Endothelial cell of umbilical vein (primary cell): ENCODE measurements at regions not wholly inside any gene's neighbourhood (a gene's known extent, or its start where the extent isn't known, plus 50 kb on each side); places are given as distances from the start of the nearest gene placed in this dataset.

Source experiments
- BruUV-seq: library from RNA; stranded (reverse); fragments of 400-500 nt; replicated peaks from 2 replicates; lab custom pipeline; 2021; lab: Mats Ljungman, UMichigan
- CTCF ChIA-PET: fragments of 300-600, 350-600 bp; sonication (Branson Sonifier 250); formaldehyde crosslinking; loops from one replicate; lab custom pipeline; 2021; ENCODE audit warnings: antibody characterized with exemption, inconsistent platforms; lab: Charles Lee
- POLR2A ChIA-PET: fragments of 300-600, 350-600 bp; sonication (Branson Sonifier 250); formaldehyde crosslinking; loops from one replicate; lab custom pipeline; 2021; ENCODE audit warnings: antibody characterized with exemption, inconsistent platforms; lab: Charles Lee
- DNase-seq: peaks from one replicate; pipeline ENCODE4 v3.0.0-alpha.2; 2011; ENCODE audit warnings: low read depth, low spot score
- FAIRE-seq: peaks from 2 replicates; lab custom pipeline; 2011; peaks lifted over from hg19 to GRCh38; lab: Jason Lieb, UNC
- H2AFZ ChIP-seq: 2 replicates; pipeline ENCODE4 v1.6.0; 2012; ENCODE audit warnings: low read depth, low read length, control low read depth, inconsistent platforms
- H3K27ac ChIP-seq: 2 replicates; pipeline ENCODE4 v1.5.1; 2011; ENCODE audit warnings: low read depth, mild to moderate bottlenecking, control low read depth, low read length, moderate library complexity; ENCODE audit not compliant: insufficient read depth
- H3K27me3 ChIP-seq, 2 experiments: 2 replicates each; pipeline versions ENCODE4 v1.6.0 to v1.6.1; 2011; ENCODE audit warnings: low read length in 2 of 2, mixed read lengths in 1 of 2; ENCODE audit not compliant: control insufficient read depth in 2 of 2, insufficient read depth in 2 of 2
- H3K36me3 ChIP-seq, 2 experiments: 2 replicates in 1 of 2; 3 replicates in 1 of 2; pipeline ENCODE4 v1.5.1; 2011; ENCODE audit warnings: low read length in 2 of 2, mild to moderate bottlenecking in 1 of 2, moderate library complexity in 1 of 2; ENCODE audit not compliant: control insufficient read depth in 2 of 2, insufficient read depth in 2 of 2; ENCODE audit errors: extremely low read depth in 1 of 2
- H3K4me1 ChIP-seq: 3 replicates; pipeline ENCODE4 v1.5.1; 2011; ENCODE audit warnings: mild to moderate bottlenecking, low read length; ENCODE audit not compliant: control insufficient read depth, insufficient read depth; ENCODE audit errors: extremely low read depth
- H3K4me2 ChIP-seq: 2 replicates; pipeline ENCODE4 v1.6.1; 2011; ENCODE audit warnings: low read length, control low read depth, mixed read lengths; ENCODE audit not compliant: insufficient read depth
- H3K4me3 ChIP-seq, 3 experiments: fragments of 200-600 bp in 1 of 3; sonication (generic), shearing (Covaris generic) in 1 of 3; replicated peaks in 1 of 3; 2 replicates each; pipeline ENCODE4 v1.5.1; 2011 to 2016; ENCODE audit warnings: control low read depth in 3 of 3, low read length in 3 of 3, mild to moderate bottlenecking in 2 of 3, inconsistent platforms in 1 of 3, low read depth in 1 of 3, moderate library complexity in 1 of 3; ENCODE audit not compliant: insufficient read depth in 1 of 3
- H3K79me2 ChIP-seq: 2 replicates; pipeline ENCODE4 v1.6.0; 2012; ENCODE audit warnings: low read length, inconsistent platforms; ENCODE audit not compliant: control insufficient read depth, insufficient read depth
- H3K9ac ChIP-seq: replicated peaks from 2 replicates; pipeline ENCODE3; 2011; ENCODE audit warnings: low read length, control low read depth; ENCODE audit not compliant: insufficient read depth; ENCODE audit errors: extremely low read depth
- H3K9me1 ChIP-seq: replicated peaks from 3 replicates; pipeline ENCODE4 v1.6.0; 2011; ENCODE audit warnings: mild to moderate bottlenecking, low read length; ENCODE audit not compliant: control insufficient read depth, insufficient read depth; ENCODE audit errors: extremely low read depth
- H3K9me3 ChIP-seq: replicated peaks from 2 replicates; pipeline ENCODE4 v1.5.1; 2012; ENCODE audit warnings: low read length, inconsistent platforms; ENCODE audit not compliant: control insufficient read depth, insufficient read depth
- H4K20me1 ChIP-seq: replicated peaks from 2 replicates; pipeline ENCODE3; 2011; ENCODE audit warnings: mild to moderate bottlenecking, low read length; ENCODE audit not compliant: control insufficient read depth, insufficient read depth; ENCODE audit errors: extremely low read depth
- CTCF ChIP-seq, 2 donors: IDR thresholded peaks; 1 replicate in 1 of 2; 2 replicates in 1 of 2; pipeline ENCODE4 v1.5.1; 2011; ENCODE audit warnings: low read length in 2 of 2, mild to moderate bottlenecking in 2 of 2, moderate library complexity in 2 of 2, control low read depth in 1 of 2, inconsistent platforms in 1 of 2, low read depth in 1 of 2; ENCODE audit not compliant: insufficient read depth in 1 of 2; ENCODE audit errors: extremely low read depth in 1 of 2
- EZH2 ChIP-seq: IDR thresholded peaks from 2 replicates; pipeline ENCODE4 v1.6.1; 2012; ENCODE audit warnings: borderline replicate concordance, low read depth, mild to moderate bottlenecking, moderate library complexity, low read length, inconsistent platforms; ENCODE audit not compliant: severe bottlenecking
- FOS ChIP-seq: IDR thresholded peaks from 2 replicates; pipeline ENCODE4 v1.6.1; 2011; ENCODE audit warnings: mild to moderate bottlenecking, low read length, moderate library complexity, borderline replicate concordance; ENCODE audit not compliant: insufficient read depth
- GATA2 ChIP-seq: IDR thresholded peaks from 2 replicates; pipeline ENCODE4 v1.7.0; 2011; ENCODE audit warnings: low read depth, mild to moderate bottlenecking, moderate library complexity, mixed read lengths, low read length; ENCODE audit not compliant: insufficient read length, insufficient read depth
- JUN ChIP-seq: IDR thresholded peaks from 2 replicates; pipeline ENCODE4 v1.6.1; 2011; ENCODE audit warnings: borderline replicate concordance, low read depth; ENCODE audit not compliant: insufficient read length, insufficient read depth
- MAX ChIP-seq: IDR thresholded peaks from 2 replicates; pipeline ENCODE4 v1.6.1; 2011; ENCODE audit not compliant: insufficient read depth, insufficient read length
- MYC ChIP-seq: IDR thresholded peaks from one replicate; pipeline ENCODE4 v1.6.1; 2011; ENCODE audit warnings: mild to moderate bottlenecking, low read depth, low read length
- POLR2A ChIP-seq: IDR thresholded peaks from 2 replicates; pipeline ENCODE4 v1.6.1; 2012; ENCODE audit warnings: low read depth, mild to moderate bottlenecking, control low read depth, low read length
- POLR2AphosphoS5 ChIP-seq: IDR thresholded peaks from 2 replicates; pipeline ENCODE4 v1.6.1; 2012; ENCODE audit warnings: low read depth, mild to moderate bottlenecking, control low read depth, low read length, moderate library complexity; ENCODE audit not compliant: insufficient read depth
- dilution Hi-C: fragments of 300-500 bp; cut with MboI; formaldehyde crosslinking; loops from one replicate; pipeline ENCODE4 v1.15.0; 2019; ENCODE audit warnings: low sequenced_read_pairs; ENCODE audit not compliant: extremely low pct_ligation_motif_present
- intact Hi-C: fragments of 100-400 bp; cut with micrococcal nuclease; formaldehyde crosslinking; loops from one replicate; pipeline ENCODE4 v1.10.0; 2022

GRCh38 chr14:49449749-49450148, 136.4 kb downstream of the RPS29 start:
- H3K4me1 ChIP-seq: no peaks in the 10 kb centered on the region
- H4K20me1 ChIP-seq: no peaks in the 10 kb centered on the region
- H3K9me3 ChIP-seq: no peaks in the 10 kb centered on the region
- no peak overlapping the region for H3K27ac ChIP-seq
- no peak for FAIRE-seq
- no peak overlapping the region for H3K4me3 ChIP-seq
- no peak for DNase-seq
- H3K4me2 ChIP-seq: no peak overlapping the region
- dilution Hi-C loops (no loop called here), intact Hi-C loops (no loop called here)
- no peaks in the 10 kb centered on the region for H3K79me2 ChIP-seq
- no peaks in the 10 kb centered on the region for H3K9me1 ChIP-seq
- no peaks in the 10 kb centered on the region for H3K27me3 ChIP-seq
- H3K36me3 ChIP-seq: no peaks in the 10 kb centered on the region
- ChIA-PET POLR2A (no interaction called here), CTCF (interaction anchor here (3.6 to 4.3 kb wide), 2 partner anchors 11 to 12 kb away, joined by 20 to 25 read pairs; no protein-coding TSS in a partner anchor)
- no peak for TF ChIP-seq EZH2
- TF ChIP-seq POLR2A: no peak
- no peak for TF ChIP-seq GATA2
- TF ChIP-seq JUN: no peak
- TF ChIP-seq MYC: no peak
- no peak for TF ChIP-seq FOS
- TF ChIP-seq MAX: no peak
- TF ChIP-seq CTCF (IDR thresholded peaks at IDR 0.05; ENCODE audit: extremely low read depth in 1 of 2, insufficient read depth in 1 of 2, low read depth in 1 of 2, low read length in 2 of 2): no peak
- no peak for TF ChIP-seq POLR2AphosphoS5
- no TSS peak for BruUV-seq
- no peak overlapping the region for H2AFZ ChIP-seq
- H3K9ac ChIP-seq: no peak overlapping the region
